Eye (tissue), 1 donor: ENCODE measurements at regions not wholly inside any gene's neighbourhood (a gene's known extent, or its start where the extent isn't known, plus 50 kb on each side); places are given as distances from the start of the nearest gene placed in this dataset.

Source experiments
- DNase-seq: peaks from one replicate; pipeline ENCODE4 v3.0.0-alpha.2; 2015

DNA sequence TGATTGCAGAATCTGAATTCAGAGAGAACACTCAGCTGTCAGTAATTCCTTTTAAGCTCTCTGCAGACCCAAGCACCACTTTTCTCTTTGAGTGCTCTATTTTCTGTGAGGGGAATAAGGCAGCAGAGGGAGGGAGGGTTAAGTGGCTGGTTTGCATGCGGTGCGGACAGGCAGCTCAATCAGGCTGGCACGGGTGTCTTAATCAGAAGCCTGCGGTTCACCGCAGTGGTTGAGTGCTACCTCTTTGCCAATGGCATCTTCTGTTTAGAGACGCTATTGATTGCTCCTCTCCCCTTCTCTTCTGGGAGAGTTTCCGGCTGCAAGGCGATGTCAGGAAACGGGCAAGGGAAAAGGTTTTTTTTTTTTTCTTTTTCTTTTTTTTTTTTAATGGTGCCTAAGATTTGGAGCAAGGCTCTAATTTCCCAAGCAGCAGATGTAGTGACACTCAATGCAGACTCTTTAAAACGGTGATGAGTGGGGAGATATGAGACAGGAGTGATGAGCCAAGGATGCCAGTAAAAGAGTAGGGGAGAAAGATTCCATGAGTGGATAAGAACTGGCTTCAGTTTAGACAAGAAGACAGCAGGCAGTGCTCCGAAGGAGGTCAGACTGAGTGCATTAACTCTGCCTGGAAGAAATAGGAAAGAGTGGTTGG, 533.7 kb upstream of the SEL1L start:
- peak; percentile 55 for DNase-seq

DNA sequence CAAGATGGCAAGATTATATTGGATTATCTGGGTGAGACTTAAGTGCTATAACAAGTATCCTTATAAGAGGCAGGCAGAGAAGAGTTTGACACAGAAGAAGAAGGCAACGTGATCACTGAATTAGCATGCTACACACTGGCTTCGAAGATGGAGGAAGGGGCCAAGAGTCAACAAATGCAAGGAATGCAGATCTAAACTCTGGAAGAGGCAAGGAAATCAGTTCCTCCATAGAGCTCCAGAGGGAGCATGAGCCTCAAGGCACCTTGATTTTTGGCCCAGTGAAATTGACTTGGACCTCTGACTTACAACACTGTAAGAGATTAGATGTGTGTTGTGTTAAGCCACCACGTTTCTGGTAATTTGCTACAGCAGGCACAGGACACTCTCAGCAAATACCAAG, 536.4 kb upstream of the SEL1L start:
- DNase-seq = no peak

DNA sequence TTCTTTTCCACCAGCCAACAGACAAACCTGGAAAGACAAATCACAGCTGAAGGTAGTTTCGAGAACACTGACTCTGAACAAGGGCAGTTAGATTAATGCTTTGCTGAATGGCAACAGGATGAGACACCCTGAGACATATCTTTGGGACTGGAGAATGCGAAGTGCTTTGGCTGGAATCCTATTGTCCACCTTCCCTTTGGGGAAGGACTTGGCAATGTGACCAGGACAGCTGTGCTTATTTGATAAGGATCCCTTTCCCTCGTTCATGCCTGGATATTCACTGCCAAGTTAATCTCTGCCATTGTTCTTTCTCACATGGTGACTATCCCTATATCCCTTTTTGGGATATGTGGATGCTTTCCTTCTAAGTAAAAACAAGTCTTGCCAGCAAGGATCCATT, 537.1 kb upstream of the SEL1L start:
- DNase-seq = no peak

- no peak for DNase-seq
Measured at GRCh38 chr14:82073547-82073946, 539.9 kb upstream of the SEL1L start.

GRCh38 chr14:82075566-82075965, 541.9 kb upstream of the SEL1L start:
- peak; percentile 80 for DNase-seq

- DNase-seq = no peak
Measured at GRCh38 chr14:82079553-82079952, 545.9 kb upstream of the SEL1L start.

DNA sequence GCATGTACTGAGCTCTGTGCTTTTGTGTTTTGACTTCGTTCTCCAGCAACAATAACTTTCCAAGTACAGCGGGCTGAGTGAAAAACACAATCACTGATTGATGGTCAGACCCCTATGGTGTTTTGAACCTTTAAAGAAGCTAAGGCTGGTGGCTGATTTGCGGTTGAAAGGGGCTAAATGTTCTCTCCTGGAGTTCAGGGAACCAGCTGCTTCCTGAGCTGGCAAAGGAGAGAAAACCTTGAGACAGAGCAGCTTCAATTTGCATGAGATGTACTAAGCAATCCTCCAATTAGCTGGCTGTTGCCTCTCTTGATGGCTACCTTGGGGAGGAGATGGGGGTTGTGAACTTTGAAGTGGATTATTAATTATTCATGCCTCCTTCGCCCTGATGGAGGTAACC, 546.7 kb upstream of the SEL1L start:
- peak; percentile 58 for DNase-seq

DNA sequence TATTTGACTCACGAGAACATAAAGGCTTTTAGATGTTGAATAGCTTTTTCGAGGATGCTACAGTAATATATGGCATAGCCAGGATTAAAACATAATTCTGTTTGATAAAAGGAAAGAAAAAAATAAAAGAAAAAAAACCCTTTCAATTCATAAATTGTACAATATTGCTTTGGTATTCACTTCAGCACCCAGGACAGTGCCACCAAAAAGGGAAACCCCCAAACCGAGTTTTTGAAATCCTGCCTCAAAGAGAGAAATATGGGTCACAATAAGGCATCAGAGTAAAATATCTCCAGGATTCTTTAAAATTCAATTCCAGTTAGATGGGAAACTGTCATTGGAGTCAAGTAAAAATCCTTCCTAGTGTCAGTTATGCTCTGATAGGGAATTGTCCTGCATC, 551.2 kb upstream of the SEL1L start:
- no peak for DNase-seq

- no peak for DNase-seq
Measured at GRCh38 chr14:82091097-82091496, 557.4 kb upstream of the SEL1L start.

DNA sequence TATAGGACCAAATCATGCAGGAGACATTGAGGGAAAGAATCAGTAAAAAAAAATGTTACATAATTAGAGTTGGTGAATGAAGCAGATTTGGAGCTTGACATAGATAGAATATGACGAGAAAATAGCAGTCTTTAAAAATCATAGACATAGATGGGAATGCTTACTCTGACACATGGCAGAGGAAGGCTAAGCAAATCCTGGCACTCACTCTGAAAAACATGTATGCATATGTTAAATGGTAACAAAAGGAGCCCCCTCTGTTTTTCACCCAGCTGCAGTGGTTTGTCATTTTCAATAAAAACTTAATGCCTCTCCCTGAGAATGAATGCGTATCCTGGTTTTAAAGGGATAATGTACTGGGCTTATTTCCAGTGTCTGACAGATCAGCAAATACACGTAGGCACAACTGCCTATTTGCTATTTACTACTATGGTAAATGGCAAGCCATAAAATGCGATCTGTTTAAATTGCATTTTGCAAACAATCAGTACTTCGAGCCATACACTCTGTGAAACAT, 561.2 kb upstream of the SEL1L start:
- DNase-seq = no peak

- DNase-seq = no peak
Measured at GRCh38 chr14:82104013-82104412, 570.4 kb upstream of the SEL1L start.

- no peak for DNase-seq
Measured at GRCh38 chr14:82112210-82112839, 578.7 kb upstream of the SEL1L start.

- DNase-seq = no peak
Measured at GRCh38 chr14:82113007-82113406, 579.4 kb upstream of the SEL1L start.

GRCh38 chr14:82113710-82114109, 580.1 kb upstream of the SEL1L start:
- no peak for DNase-seq

DNA sequence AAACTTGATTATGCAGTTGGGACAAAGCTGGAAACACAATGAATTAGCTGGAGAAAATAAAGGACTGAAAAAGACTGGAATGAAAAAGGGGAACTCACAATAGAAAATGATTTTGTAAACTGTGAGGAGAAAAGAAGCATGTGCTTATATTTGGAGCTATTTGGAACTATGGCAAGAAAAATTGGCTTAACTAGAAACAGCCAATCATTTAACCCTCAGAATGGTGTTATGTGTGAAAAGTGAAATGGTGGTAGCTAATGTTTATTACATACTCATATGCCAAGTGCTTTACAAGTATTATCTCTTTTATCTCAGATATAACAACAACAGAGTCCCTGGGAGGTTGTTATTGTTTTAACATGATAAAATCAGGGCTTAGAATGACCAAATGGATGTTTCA, 583.1 kb upstream of the SEL1L start:
- no peak for DNase-seq

DNA sequence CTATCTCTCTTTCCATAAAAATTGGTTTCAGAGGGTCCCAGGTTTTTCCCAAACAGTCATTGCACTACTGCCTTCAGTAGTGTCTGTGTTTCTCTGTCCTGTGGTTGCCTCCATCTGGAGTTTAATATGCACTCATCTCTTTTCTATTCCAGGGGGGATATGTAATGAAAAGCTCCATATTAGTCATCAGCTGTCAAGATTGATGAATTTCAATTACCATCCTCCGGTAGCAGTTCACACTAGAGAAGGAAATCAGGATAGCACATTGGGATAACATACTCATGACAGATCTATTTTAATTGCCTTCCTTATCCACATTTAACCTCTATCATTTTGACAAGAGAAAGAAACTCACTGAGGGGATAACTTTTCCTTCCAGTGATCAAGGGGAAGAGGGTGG, 589.0 kb upstream of the SEL1L start:
- DNase-seq = peak; percentile 33

- DNase-seq = no peak
Measured at GRCh38 chr14:82124511-82124910, 590.9 kb upstream of the SEL1L start.

- DNase-seq = peak; percentile 17
Measured at GRCh38 chr14:82126006-82126405, 592.4 kb upstream of the SEL1L start.

DNA sequence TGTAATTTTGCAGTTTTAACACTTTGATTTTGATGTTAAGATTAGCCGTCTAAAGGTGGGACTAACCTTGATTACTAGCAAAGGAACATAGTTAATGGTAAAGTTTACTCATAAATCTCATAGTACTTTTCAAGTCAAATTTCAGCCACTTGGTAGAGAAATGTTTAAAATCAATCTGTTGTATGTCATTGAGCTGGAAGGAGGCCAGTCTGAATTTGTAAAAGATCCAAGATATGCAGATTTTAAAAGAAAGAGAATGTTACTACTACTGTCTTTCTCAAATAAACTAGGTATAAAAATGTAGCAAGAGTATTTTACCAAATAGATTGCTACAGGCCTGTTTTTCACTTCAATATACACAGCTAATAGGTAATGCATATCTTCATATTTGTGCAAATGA, 600.8 kb upstream of the SEL1L start:
- no peak for DNase-seq

- DNase-seq = peak; percentile 74
Measured at GRCh38 chr14:82138431-82138830, 604.8 kb upstream of the SEL1L start.

DNA sequence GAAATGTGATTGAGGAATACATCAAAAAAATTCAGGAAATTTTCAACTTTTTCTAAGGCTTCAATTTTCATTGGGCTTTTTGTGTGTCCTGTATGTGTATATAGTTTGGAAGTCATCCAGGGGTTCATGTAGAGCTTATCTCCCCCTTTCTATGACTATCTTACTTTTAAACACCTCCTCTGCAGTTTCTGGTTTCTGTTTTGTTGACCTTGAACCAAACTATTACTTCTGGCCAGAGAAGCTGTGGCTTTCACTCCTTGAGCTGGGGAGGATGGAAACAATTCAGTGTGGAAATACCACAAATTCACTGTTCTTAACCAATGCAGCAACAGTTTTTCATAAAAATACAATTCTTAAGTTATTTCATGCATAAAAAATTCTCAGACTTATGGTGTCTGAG, 613.2 kb upstream of the SEL1L start:
- no peak for DNase-seq

DNA sequence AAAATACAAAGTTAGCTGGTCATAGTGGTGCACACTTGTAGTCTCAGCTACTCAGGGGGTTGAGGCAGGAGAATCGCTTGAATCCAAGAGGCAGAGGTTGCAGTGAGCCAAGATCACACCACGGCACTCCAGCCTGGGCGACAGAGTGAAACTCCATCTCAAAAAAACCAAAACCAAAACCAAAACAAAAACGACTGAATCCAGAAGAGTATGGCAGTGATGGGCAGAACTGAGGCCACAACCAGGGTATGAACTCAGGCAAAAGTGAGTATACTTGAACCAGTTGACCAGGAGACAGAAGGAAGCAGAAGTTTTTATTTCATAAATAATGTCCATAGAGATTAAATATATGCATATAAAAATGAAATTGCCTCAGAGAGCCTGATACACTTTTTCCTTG, 620.0 kb upstream of the SEL1L start:
- no peak for DNase-seq

GRCh38 chr14:82159624-82160023, 626.0 kb upstream of the SEL1L start:
- no peak for DNase-seq

DNA sequence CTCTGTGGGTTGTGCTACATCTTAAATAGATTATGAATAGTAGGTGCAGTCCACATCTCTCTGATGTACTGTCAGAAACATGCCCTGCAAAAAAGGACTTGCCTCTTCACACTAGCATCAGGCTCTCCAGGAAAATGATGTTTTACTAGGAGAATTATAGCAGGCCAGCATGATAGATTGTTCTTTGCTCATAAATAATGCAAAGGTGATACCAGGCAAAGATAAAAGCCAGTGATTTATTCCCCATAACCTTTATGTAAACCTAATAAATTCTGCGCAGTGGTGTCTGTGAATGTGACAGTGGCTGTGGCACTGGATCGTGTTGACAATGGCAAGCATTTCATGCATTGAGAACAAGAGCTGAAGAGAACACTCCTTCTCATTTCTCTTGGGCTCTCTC, 646.5 kb upstream of the SEL1L start:
- DNase-seq = peak; percentile 42

DNA sequence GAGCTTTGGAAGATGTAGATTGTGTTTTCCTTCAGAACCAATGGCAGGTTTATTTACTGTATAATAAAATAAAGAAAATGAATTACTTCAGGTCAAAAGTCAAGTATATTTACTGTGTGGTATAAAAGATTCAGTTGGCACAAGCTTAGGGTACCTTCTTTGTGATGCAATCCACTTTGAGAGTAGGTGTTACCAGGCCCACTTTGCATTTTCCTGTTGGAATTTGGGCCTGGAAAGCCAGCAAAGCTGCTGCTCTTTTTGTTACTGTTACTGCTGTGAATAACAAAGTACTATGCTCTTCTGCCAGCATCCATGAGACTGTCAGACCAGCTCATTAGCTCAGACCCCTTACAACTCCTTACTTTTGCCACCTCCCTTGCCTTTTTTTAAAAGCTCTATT, 649.0 kb upstream of the SEL1L start:
- no peak for DNase-seq
